SK-N-MC (cell line): ENCODE measurements at regions not wholly inside any gene's neighbourhood (a gene's known extent, or its start where the extent isn't known, plus 50 kb on each side); places are given as distances from the start of the nearest gene placed in this dataset.

ENCODE experiments used
- EZH2 ChIP-seq: fragments of 200-600 bp; sonication (generic); IDR thresholded peaks from one replicate; pipeline ENCODE4 v1.6.1; 2017; ENCODE audit warnings: antibody characterized with exemption
- POLR2AphosphoS5 ChIP-seq: IDR thresholded peaks from 2 replicates; pipeline ENCODE4 v1.6.1; 2012; ENCODE audit warnings: mild to moderate bottlenecking, low read depth, low read length, borderline replicate concordance

DNA sequence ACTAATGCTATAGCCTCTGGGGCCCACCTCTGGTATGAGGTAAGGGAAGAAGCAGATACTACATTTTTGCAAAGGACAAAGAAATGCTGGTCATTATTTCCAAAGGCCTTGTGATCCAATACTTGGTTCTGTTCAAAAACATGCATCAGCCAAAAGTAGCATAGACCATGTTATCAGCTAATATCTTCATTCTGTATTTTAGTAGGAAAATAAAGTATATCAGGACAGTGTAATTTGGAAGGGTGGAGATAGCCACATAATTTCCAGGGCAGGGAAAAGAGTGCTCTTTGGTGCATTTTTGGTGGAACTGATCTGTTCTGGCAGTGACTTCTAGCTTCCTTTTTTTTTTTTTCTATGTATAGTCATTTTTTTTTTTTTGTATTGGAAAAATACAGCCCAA, 258.0 kb upstream of the SOX4 start:
- TF ChIP-seq EZH2 (no peak), POLR2AphosphoS5 (no peak)
